Activated CD4-positive, alpha-beta T cell treated with anti-CD3 and anti-CD28 coated beads for 48 hours (primary cell): ENCODE measurements at regions not wholly inside any gene's neighbourhood (a gene's known extent, or its start where the extent isn't known, plus 50 kb on each side); places are given as distances from the start of the nearest gene placed in this dataset.
A peak's percentile ranks its signal among the peaks of the same experiment; 100 is the strongest.

Experiments used
- DNase-seq: peaks from one replicate; pipeline ENCODE4 v3.0.0-alpha.2; 2020

DNA sequence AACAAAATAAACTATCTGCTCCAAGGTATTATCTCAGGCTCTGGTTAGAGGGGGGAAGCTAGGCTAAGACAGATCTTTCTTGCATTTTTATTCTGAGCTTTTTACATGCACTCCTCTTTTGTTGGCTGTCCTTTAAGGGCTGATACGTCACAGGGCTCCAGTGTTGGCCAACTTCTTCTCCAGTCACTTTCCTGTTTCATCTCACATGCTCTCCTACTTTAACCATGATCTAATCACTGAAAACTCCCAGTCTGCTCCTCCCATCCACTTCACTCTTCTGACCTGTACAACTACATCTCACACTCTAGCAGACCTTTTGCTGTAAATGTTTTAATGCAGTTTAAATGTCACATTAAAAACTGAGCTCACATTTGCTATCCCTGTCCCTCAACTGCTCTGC is 510.0 kb upstream of the KLF12 start:
- no peak for DNase-seq

DNA sequence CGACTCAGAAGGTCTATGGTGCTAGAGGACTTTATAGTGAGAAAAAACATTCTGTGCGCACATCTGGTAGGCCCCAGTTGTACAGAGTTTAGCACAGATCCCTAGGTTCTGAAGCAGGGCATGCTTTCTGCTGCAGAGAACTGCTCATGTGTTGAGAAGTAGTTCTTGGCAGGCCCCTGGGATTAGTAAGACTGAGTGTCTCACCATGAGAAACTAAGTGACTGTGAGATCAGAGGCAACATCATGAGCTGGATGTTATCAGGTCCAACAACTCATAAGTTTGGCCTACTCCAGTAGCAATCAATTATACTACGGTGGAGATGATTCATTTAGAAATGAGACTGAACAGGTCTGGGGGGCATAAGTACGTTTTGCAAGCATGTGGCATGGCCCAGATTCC is 507.4 kb upstream of the KLF12 start:
- no peak for DNase-seq

DNA sequence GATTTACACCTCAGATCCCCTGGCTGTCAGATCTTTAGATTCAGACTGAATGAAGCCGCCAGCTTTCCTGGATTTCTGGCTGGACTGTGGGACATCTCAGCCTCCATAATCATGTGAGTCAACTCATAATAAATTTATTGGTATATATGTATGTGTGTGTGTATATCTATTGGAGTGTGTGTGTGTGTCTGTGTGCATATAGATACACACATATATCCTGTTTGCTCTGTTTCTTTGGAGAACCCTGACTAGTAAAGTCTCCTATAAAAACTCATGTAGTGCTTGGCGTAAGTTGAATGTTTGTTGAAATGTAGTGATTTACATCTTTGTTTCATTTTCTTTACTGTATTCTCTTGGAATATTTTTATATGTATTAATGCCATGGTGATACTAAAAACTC is 499.5 kb upstream of the KLF12 start:
- no peak for DNase-seq

DNA sequence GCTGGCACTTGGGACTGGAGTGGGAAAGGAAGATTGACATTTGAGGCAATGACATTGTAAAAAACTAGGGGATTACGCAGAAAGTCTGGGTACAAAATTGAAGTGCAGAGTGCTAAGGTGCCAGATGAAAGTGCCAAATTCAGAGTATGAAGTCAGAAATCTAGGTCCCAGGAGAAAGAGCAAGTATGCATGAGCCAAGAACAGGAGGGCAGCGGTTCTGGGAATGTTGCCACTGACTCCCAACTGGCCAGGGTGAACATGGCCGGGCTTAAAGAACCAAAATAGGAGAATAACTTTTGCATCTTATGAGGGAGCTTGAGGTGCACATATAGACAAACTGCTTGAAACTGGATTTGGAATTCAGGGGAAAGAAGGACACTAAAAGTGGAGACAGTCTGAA is 495.8 kb upstream of the KLF12 start:
- no peak for DNase-seq

DNA sequence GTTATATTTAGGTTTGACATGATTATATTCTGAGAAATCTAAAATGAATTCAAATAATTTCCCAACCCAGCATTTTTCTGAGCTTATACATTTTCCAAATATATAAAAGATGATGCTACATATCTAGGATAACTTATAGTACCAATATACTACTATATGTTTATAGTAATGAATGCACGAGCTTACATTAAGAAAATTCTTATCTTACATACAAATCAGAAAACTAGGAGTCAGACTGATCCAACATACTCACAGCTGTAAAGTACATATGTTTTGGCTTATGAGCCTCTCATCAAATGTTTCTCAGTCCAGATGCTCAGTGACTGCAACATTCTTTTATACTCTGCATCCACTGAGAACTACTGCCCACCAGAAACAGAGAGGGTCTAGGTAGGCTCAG is 491.3 kb upstream of the KLF12 start:
- no peak for DNase-seq

DNA sequence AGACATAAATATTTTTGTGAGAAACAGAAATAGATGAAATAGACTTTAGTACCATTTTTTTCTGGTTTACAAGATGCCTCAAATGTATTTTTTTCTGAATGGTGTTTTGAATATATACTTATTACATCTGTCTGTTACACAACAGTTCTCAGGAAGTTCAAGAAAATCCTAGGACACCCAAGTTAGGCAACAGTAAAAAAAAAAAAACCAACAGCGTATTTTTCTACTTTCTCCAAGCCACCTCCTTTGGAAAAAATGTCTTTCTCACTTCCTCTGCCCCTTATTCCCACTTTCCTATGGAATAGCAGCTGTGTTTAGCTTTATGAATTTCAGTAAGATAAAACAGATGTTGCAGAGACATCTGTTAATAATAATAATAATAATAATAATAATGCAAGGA is 489.6 kb upstream of the KLF12 start:
- no peak for DNase-seq

DNA sequence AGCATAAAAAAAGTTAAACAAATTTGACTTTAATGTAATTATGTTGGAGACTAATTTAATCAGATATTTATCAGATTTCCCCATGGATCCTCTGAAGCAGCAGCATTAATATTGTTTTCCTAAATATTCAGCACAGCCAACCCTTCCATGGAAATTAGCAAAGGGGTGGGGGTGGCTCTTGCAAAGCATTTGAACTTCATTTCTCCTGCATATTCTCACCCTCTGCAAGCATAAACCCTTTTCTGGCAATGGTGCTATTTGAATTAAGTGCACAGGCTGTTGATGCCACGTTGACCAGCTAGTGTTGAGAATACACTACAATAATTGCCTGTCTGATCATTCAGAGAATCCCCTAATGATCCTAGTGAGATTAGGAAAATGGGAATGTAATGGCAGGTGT is 488.1 kb upstream of the KLF12 start:
- no peak for DNase-seq

DNA sequence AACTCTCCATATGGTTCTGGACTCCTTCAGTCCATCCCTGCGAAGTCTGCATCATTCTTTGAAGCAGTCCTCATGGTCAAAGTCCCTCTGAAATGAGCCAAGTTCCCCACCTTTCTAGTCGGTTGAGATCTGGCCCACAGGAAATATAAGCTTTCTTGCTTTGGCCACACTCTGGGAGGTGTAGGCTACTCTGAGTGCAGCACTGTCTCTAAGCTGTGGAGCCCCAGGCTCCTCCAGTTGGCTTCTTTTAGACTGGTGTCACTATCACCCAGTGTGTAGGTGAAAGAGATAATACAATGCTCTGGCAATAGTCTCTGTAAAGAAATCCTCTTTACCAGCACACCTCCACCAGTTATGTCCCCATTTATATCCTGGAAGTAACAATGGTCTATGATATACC is 486.5 kb upstream of the KLF12 start:
- no peak for DNase-seq

DNA sequence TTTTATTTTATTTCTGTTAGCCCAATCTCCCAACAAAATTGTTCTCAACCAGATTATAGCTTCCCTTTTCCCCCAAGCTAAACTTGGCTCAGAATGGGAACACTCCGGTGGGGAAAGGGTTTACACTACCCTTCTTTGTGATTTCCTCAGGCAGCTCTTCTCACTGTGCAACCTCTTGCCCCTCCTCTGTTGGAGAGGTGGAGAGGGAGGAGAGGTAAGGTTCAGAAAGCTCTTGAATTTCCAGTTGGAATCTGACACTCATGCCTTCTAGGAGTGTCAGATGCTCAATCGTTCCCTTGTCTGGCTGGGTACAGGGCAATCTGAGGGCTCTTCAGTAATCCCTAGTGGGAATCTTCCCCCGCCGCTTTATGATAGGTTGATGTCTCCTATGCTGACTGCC is 486.1 kb upstream of the KLF12 start:
- no peak for DNase-seq

DNA sequence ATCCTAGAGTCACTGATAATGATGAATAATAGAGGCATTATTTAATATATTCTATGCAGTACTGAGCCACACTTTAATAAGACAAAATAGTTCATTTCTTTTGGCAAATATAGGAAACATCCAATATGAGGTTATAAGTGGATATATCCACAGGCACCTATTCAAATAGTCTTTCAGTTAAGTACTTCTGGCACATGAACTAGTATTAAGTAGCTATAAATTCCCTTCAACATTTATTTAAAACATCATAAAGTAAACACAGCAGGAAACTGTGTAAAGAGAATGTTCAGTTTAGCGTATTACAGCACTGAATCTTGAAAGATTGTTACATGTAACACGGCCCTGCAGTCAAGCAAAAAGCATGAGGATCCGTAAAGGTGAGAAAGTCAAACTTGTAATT is 463.3 kb upstream of the KLF12 start:
- DNase-seq = no peak

DNA sequence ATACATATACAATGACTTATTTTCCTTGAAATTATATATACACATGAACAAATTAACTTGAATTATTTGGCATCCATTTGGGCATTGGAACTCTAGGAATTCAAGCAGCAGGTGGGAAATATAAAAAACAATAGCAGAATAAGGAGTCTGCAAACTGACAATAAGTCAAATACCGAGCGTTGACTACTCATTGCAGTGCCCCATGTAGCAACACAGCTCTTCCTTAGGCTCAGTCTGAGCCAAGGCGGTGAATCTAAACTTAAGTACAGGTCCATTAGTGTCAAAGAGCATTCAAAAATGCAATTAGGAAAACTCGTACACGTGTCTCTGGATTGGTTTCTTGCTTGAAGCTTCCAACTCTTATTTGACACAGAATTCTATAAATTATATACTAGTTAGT is 462.5 kb upstream of the KLF12 start:
- no peak for DNase-seq

DNA sequence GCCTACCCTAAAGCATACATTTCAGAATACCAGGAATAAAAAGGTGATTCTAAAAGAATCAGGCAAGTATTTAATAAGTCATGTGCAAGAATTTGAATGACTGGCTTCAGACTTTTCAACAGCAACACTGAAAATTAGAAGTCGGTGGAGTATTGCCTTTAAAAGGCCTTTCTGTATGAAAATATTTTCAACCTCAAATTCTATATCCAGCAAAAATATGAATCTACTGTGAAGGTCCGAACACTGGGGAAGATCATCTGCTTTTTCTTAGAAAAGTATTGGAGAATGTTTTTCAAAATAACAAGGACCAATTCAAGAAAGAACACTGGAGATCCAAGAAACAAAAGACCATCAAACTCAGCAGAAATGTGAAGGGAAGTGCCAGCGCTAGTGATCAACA is 459.5 kb upstream of the KLF12 start:
- no peak for DNase-seq

DNA sequence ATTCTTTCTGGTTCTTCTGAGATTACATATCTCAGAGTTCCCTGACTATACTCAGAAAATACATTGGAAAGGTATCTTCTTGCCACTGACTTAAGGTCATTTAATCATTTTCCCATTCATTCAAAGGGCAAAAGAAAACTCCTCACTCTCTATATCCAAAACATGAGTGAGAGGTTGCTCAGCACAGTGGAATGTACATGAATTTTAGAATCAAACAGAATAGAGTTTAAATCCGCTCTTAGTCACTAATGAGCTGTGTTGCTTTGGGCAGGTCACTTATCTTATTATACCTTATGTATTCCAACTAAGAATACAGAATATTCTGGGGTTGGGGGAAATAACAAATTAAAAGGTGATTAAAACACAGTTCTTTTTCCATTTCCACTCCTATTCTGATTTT is 452.6 kb upstream of the KLF12 start:
- no peak for DNase-seq

DNA sequence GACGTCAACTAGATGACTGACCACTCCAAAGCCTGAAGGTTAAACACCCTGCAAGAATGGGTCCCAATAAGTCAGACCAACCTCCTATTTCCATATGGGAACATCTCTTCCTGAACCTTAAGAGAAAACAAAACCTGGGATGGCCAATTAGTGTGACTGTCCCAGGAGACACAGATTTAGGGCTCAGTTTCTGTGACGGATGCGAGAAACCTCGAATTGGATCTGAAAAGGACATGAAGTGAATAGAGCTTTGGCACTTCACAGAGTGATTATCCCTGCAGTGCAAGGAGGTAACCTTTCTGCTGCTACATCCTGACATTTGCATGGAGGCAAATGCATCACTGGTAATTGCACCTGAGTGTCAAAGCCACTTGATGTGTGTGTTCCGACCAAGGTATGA is 442.2 kb upstream of the KLF12 start:
- DNase-seq = no peak

DNA sequence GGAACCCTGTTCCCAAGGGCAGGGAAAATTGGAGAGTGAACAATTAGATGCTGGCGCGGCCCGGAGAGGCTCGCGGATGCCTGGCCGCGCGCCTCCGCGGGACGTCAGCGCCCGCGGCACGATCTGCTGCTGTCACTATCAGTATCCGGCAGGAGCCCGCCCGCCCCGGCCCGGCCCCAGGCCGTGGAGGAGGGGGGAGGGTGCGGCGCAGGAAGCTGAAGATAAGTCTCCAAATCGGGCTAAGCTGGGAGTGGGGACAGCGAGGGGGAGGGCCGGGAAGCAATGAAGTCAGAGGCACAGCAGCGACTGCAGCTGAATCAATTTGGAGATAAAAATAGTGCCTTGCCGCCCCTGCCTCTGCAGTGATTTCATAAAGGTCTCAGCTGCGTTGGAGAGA is 441.5 kb upstream of the KLF12 start:
- peak; percentile 65 for DNase-seq

DNA sequence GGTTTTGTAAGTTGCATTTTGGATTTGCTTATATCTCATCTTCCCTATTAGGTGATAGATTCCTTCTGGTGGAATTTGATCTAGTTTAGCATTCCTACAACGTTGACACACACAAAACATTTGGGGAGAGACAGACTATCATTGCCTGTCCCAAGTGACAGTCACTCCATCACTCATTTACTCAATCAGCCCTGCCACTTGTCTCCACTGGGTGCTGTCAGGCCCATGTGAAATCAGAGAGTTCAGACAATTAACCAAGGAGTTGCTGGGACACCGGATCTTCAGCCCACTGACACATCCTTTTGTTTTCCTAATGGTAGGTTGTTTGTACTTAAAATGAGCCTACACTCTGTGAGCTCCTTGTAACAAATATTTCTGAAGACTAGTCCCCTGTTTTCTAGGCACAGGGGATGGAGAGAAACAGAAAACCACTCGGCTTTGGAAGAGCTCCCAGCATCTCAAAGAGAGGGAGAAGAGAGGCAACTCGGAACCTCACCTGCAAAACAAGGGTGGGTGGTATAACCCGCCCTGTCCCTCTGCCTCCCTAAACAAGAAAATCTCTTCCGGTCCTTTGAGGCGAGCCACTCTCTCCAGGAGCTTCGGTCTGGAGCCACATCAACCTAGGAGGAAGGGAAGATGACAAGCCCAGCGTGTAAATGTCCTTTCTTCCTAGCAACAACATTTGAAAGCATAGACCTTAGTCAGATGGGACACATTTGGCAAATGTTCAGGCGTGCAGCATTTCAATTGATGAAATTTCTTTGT is 440.9 kb upstream of the KLF12 start:
- DNase-seq = no peak

DNA sequence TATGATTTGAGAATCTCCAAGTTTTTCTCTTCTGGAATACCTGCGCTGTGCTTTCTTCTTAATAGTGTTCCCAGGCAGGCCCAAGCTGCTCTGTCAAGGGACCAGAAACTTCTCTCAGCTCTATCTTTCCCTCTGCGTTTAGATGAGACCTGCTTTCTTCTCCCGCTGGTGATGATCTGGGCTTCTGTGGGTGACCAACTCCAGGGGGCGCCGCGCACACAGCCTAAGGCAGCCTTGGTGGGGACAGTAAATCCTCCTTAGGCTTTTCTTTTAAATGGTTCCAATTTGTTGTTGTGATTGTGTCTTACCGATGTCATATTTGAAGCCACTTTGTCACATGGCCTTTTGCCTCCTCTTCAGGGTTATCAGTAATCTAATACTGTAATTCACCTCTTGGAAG is 439.4 kb upstream of the KLF12 start:
- peak; percentile 51 for DNase-seq

DNA sequence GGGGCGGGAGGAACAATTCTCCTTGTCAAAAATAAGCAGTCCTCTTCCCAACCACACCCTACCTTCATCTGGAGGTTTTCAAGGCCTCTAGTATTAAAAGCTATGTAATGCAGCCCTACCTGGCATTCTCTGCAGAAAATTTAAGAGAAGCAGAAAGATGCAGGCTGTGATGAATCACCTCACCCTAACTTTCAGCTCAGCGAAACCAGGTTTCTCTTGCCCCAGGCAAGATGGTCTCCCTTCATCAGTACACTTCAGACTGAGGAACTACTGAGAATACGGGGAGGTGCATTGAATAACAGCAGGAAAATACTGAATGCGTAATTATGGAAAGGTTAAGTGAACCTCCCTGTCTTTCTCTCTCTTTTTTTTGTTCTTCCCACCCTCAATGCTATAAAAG is 437.6 kb upstream of the KLF12 start:
- DNase-seq = no peak

DNA sequence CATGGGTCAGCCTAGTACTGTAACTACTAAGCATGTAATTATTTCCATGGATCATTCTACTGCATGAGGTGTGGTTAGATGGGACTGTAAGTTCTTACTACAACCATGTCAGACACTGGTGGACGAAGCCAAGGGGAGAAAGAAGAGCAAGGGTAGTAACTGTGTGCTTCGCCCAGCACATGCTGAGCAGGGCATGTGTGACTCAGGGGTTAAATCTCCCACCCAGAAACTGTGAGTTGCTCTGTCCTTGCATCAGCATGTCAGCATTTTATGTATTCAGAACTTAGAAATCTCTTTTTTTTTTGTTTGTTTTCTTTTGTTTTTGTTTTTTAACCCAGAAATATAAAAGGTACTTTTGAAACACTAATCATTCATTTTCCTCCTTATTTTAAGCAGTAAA is 436.6 kb upstream of the KLF12 start:
- DNase-seq = no peak

DNA sequence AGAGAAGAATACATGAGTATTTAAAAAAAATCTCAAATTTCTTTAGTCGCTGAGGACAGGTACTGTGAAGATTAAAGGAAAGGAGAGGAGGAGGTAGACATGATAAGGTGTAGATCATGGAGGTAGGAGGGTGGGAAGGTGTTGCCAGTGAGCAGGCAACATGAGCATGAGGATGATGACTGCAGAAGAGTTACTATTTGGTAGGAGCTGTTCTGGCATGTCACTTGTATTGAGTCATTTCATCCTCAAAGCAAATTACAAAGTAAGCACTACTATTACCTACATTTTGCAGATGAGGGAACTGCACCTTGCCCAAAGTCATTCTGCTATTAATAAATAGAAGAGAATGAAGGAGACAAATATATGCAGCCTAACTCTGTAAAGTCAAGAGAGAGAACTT is 435.8 kb upstream of the KLF12 start:
- no peak for DNase-seq

DNA sequence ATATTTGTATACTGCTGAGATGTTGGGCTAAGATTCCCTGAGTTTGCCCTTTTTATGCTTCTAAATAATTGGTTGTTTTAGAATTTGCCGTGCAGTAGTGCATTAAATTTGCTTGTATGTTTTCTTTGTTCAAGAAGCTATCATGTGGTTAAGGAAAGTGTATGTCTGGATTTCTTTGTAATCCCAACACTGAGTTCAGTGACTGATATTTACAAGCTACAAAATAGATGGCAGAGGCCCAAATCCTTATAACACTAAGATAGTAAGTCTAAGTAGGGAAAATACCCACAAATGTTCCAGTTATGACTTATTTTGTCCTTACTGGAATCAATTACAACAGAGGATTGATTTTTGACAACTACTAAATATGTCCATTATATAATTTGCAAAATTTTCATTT is 435.0 kb upstream of the KLF12 start:
- DNase-seq = no peak

DNA sequence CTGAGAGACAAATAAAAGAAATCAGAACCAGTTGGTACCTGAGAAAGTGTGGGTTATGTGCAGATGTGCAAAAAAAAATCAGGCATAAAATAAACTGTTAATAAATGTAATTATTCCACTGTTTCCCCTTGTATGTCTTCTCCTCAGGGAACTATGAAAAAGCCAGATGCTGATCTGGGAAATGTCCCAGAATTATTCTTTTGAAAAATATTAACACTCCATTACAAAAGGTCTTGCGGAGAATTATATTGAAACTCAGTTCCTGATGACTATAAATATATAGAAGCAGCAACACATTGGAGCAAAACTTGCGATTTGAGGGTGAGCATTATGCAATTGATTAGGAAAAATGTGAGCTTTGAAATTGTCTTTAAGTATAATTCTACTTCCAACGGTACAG is 433.3 kb upstream of the KLF12 start:
- DNase-seq = no peak

DNA sequence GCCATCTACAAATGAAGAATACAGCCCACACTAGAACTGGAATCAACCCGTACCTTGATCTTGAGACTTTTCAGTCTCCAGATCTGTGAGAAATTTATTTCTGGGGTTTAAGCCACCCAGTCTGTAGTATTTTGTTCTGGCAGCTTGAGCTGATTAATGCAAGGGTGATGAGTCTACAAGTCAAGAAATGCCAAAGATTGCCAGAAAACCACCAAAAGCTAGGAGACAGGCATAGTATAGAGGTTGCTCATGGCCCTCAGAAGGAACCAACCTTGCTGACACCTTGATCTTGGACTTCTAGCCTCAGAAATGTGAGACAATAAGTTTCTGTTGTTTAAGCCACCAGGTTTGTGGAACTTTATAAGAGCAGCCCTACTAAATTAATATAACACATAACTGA is 428.2 kb upstream of the KLF12 start:
- DNase-seq = no peak

DNA sequence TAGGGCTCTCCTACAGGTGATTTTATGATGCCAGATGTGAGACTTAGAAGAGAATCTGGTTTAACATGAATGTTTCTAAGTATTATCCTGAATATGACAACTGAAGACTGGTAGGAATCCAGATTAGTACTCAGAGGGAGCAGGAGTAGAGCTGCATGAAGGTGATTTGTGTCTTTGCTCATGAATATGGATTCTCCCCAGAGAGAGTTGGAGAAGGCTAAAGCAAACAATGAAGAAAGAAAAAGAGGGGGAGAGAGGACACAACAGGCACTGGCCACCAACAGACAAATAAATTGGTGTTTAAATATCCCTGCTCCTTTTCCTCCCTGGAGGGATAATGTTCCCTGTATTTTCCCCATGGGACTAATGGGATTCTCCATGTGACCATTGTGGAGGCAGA is 427.0 kb upstream of the KLF12 start:
- no peak for DNase-seq

DNA sequence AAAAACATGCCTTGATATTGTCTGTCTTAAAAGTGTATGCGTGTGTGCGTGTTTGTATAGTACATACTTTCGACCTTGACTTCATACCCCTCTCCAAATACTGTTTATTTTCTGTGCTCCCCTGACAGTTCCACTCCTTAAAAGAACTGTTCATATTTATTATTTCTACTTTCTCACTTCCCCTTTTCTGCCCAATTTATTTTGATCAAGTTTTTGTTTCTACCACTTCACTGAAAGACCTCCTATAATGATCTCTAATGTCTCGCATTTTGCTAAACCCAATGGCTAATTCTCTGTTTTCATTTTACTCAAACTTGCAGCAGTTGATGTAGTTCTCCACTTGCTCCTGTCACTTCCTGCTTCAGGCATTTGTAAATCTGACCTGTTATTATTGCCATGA is 426.1 kb upstream of the KLF12 start:
- no peak for DNase-seq

DNA sequence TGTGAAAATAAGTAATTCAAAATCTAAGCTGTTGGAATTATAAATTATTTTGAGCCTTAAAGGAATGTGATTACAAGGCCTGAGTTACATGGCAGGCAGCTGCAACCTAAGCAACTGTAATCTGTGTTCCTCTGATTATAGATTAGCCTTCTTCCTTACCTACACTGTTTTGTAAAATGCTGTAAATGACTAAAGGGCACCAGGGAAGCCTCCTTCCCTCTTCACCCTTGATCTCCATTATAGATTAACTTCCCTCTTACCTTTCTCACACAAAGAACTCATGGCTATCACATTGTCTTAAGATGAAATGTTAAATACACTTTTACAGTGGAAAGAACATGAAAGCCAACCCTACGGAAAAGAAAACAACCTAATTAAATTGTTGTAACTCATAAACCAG is 423.7 kb upstream of the KLF12 start:
- no peak for DNase-seq
